Hematopoietic multipotent progenitor cell treated with erythropoietin and hydrocortisone succinate and interleukin-3 and kit ligand, for 8 days (in vitro differentiated cells): ENCODE measurements at regions not wholly inside any gene's neighbourhood (a gene's known extent, or its start where the extent isn't known, plus 50 kb on each side); places are given as distances from the start of the nearest gene placed in this dataset.
"Not testable (repeated sequence)": the region's sequence is repeated elsewhere in the genome, so short reads cannot be mapped to it uniquely, and the experiment has no call there.

Experiments used
- DNase-seq: peaks from one replicate; pipeline ENCODE4 v3.0.0-alpha.2; 2015

DNA sequence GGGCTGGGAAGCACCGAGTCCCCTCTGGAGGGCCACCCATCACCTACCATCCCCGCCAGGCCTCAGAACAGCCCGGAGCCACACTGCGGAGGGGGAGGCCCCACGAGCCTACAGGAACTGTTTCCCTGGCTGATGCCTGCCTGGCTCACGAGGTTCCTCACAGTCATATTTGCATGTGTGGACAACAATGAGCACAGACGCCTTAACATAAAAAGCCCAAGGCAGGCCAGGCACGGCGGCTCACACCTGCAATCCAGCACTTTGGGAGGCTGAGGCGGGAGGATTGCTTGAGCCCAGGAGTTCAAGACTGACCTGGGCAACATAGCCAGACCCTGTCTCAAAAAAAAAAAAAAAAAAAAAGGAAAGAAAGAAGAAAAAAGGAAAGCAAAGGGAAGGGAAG lies 125.9 kb downstream of the FAM53A start:
- no peak for DNase-seq

DNA sequence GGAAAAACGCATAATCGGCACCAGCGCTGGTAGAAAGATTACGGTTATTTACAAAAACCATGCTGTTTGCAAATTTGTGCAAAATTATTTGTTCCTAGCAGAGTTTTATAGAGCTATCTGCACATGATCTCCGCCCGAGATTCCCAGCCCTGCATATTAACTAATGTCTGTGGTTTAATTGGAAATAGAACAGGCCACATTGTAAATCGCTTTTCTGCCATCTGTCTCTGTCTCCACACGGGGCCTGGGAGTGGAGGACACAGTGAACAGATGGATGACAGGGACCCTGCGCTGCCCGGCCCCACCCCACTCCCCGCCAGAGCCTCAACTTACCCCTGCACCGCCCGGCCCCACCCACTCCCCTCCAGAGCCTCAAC lies 126.9 kb downstream of the FAM53A start:
- DNase-seq, result no peak

DNA sequence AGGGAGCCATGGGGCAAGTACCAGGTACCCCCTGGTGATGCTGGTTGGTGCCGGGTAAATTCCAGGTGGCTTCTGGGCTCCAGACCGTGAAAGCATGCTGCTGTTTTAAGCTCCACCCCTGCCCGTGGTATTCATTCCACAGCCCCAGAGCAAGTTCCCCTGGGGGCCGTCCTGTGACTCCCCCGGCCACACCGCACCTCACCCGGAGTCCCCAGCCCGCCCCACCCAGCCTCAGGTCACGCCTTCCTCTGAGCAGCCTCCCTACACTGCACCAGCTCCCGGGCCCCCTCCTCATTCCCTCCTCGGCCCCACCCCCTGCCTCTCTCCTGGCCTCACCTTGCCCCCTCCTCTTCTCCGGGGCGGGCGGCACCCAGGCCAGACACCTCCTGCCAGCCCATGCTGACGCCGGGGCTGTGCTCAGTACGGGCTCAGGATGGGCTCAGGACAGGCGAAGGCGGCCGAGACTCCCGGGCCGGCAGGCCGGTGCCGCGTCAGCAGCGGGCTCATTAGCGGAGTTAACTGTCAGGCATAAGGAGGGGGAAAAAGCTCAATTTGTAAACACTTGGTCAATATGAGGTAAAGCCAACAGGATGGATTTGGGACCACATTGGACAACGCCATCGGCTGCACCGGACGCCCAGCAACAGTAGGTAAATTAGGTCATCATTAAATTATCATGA lies 127.4 kb downstream of the FAM53A start:
- DNase-seq, result no peak

DNA sequence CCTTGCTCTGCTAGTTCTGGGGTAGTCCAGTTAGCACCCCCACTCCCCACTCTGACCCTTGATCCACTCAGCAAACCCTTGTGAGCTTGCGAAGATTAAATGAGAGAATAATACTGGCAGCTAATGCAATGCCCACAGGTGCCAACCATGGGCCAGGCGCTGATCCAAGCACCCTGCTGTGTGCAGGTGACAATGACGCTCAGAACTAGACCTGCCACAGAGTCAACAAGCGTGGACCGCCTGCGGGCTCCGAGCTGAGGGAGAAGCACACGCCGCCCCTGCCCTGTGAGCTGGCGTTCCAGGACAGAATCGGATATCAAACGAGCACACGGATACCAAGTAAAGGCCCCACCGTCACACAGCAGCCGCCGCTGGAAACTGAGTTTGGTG lies 129.2 kb downstream of the FAM53A start:
- no peak for DNase-seq

DNA sequence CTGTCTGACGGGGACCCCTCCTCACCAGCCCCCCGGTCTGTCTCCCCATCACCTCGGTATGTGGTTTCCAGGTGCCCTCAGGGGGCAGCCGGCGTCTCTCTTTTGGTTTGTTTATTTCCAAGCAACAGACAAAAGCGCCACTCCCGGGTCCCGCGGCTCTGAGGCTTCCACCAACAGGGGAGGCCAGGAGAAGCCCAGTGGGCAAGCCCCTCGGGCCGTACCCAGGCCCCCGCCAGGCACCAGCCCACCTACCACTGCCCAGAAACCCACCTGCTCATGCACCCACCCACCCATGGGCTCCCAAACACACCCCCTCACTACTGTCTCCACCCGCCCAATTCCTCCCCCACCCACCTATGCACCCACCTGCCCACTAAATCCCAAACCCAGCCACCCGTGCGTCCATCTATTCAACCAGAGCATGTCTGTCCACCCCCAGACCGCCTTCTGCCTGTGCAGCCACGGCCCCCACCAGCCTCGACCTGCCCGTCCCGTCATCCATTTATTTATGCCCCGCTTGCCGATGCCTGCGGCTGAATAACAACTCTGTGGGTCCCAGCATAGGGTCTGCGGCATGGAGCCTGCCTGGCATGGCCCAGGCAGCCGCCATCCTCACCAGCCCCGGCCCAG lies 129.8 kb downstream of the FAM53A start:
- DNase-seq, result no peak

DNA sequence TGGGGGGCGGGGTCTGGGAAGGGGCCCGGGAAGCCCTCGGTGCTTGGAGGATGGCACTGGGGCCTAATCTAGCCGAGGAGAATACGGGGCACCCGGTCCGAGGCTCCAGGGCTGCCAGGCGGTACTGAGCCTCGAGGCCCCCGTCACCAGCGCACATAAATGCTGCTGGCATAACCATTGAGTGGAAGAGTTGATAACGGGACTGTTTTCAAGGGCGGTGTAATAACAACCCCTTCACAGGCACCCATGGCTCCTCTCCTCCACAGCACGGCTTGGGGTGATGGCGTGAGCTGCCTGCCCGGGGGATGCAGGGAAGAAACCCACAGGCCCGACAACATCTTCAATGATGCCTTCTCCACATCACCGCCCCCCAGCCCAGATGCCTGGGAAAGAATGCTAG lies 130.7 kb downstream of the FAM53A start:
- DNase-seq, result no peak

DNA sequence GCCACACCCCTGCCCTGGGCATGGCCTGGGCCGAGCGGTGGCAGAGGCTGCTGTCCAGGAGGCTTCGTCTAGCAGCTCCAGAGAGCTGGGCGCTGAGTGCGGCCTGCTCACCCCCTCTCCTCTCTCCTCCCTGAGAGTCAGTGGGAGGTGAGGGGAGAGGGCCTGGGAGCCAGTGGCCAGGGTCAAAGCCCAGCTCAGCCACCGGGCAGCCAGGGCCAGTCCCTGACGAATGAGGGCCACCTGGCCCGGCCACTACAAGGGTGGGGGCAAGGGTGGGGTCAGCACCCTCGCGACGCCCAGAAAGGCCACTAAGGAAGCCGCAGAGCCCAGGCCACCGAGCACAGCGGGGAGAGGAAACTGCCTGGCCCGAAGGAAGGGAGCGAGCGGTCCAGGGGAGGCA lies 131.7 kb downstream of the FAM53A start:
- no peak for DNase-seq

DNA sequence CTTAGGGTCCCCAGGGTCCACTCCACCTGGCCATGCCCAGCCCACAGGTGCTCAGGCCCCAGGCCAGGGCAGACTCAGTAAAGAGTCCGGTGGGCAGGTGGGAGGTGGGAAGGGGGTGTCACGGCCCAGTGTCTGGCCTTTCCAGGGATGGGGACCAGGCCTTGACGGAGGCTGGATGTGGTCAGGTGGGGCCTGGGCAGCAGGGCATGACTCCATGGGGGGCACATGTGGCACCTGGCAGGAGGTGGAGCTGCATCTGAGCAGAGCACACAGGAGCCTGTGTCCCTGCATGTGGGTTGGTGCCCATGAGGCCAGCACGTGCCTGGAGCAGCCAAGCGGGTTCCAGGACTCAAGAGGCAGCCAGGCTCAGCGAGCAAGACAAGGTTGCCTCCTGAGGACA lies 132.9 kb downstream of the FAM53A start:
- DNase-seq, result no peak

DNA sequence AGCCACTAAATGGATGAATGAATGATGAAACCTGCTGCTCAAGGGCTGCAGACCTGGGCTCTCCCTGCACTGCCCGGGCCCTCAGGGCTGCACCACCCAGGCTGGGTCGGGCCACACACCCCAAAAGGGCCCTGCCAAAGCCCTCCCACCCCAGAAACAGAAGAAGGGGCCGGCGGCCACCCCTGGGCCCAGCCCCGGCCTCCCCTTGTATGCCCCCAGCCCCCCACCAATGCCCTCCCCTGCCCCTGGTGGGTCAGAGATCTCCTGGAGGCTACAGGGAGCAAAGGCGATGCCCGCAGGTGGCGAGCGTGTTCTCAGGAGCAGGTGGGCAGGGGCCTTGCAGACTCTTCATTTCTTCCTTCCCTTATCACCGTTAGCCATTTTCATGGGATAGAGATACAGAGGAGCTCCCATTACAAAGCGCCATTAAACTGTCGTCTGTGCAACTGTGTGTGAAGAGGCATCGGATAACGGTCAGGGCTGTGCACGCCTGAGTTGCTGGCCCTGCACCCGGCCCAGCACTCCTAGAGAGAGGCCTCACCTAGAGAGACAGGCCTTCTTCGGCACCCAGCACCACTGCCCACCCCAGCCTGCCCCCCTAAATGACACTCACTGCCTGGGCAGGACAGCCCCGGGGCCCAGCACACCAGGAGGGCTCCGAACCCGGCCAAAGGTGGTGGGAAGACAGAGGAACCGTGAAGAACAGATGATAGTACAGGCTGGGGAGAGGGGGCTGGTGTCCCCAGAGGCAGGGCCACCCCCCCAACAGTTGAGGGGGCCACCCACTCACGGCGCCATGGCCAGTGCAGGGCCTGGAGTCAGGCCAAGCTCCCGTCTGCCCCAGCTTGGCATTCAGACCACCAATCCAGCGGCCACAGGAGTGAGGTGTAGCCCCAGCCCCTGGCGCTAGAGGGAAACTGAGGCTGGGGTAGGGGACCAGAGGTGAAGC lies 133.7 kb downstream of the FAM53A start:
- DNase-seq, result no peak

DNA sequence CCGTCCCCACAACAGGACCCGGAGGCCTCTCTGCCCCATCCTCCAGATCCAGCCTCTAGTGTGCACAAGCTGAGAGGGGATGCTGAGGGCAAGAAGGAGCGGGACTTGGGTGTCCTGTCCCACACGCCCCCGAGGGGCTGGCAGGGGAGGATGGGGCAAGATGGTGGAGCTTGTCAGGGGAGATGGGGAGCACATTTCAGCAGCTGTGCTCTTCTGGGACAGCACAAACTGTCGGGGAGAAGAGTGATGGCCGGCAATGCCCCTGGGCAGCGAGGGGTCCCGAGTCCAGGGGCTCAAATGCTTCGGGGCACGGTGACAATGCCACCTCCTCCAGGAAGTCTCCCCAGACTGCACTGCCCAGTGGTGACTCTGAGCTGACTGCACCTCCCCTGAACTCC lies 134.5 kb downstream of the FAM53A start:
- no peak for DNase-seq

DNA sequence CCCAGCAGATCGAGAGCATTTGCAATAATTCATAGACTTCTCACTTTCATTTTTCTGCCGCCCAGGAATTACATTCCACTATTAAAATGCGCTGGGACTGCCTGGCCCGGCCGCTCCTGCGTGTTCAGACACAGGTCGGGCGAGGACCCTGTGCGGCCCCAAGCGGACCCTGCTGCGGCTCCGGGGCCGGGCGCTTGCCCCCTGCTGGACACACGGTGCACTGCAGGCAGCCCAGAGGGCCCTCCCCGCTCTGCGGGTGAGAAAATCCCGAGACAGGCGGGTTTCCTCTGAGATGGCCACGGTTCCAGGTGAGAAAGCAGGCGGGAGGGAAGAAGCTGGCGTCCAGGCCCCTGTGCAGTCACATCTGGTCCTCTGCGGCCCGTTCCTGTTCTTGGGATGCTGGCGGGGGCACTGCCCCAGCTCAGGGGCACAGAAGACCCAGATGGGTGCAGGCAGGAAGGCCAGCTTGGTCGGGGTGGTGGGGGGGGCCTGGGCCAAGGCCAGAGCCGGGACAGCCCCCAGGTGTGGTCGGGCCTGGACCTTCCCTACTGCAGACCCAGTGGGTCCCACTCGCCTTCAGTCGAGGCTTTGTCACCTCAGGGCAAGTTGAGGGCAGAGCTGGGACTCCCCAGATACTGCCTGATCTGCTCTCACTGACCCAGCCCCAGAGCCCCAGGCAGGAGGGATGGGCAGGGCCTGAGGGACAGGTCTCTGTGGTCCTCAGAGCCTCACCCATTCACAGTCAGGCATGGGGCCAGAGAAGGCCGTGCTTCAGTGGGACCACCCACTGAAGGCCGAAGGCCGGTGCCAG lies 135.1 kb downstream of the FAM53A start:
- peak; percentile 22 for DNase-seq

DNA sequence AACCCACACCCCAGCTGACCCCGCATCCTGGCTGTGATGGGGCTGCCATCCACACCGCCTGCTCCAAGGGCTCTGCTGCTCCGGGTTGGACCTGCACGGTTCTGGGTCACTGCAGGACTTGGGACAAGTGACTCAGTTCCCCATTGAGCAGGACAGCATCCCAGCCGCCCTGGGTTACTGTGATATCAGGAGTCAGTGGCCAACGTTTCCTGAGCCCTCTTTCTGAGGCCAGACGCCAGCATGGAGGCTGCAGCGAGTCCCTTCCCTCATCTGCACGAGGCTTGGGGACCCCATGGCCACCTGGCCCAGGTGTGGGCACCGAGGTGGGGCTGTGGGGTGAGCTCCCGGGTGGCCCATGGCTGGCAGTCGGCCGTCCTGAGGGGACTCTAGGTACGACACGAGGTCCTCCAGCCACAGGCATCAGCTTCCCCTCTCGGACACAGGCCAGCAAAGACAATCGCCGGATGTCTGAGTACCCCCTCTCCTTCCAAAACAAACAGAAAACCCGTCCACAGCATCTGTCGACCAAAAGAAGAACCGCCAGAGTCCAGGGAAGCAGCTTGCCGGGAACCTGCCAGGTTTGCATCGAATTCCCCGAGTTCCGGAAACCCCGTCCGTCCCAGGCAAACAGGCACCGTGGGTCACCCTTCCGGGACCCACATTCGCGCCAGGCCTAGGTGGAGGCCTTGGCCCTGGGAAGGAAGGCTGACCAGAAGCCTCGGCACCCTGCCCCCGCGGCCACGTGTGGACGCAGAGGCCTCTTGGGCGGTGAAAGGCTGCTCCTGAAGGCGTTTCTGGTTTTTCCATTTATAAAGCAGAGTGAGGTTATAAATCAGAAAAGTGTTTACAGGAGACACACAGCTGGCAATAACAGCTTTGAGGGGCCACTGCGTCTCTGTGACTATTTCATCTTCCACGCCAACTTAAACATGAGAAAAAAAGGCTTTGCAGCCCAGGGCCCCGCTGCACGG lies 136.0 kb downstream of the FAM53A start:
- DNase-seq, result no peak

DNA sequence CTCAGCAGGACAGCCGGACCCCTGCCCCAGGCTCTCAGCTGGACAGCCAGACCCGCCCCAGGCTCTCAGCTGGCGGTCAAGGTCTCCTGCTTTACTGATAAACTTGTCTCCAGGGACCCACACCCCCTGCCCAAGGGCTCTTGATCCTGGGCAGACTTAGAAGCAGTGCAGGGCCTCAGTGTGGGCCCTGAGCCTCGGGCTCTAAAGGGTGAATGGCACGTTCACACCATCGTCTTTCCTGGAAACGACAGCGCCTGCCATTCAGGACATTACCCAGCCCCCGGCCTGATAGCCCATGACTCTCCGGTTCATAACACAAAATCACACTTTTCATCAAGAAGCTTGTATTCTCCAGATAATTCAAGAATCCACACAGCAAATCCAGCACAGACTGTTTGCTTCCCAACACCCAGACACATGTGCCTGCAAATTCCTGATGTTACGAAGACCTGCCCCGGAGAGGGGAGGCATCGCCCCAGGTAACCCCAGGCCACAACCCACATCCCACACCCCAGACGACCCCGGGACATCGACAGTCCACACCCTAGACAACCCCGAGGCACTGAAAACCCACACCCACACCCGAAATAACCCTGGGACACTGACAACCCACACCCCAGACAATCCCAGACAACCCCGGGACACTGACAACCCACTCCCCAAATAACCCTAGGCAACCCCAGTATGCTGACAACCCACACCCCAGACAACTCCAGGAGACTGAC lies 136.8 kb downstream of the FAM53A start:
- DNase-seq, result no peak

DNA sequence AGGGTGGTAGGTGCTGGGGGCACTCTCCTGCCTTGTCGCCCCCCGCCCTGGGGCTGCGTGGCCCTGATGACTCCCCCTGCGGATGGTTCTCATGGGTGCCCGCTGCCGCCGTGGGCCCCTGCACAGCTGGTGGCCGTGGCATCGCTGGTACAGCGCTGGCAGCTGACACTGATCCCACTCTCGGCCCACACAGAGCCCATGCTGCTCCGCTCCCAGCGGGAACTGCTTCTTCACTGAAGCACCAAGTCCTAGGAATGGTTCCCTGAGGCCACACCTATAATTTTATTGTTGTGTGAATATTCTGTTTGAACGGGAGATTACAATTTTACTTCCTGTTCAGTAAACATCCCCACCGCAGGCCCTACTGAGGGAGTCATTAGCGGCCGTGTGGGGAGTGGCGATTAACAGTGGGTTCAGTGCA lies 138.6 kb upstream of the NKX1-1 start:
- no peak for DNase-seq

DNA sequence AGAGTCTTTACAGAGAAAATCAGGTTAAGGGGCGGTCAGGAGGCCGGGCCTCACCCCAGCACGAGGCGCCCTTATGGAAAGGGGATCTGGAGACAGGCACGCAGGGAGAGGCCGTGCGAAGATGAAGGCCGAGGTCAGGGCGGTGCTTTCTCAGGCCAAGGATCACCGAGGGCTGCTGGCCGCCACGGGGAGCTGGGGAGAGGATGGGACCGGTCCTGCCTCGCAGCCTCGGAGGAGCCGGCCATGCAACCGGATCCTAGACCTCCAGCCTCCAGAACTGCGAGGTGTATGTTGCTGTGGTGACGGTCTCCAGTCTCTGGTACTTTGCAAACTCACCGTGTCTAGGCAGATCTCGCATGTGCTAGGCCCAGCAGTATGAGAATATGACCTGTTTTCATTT lies 138.2 kb upstream of the NKX1-1 start:
- not testable (repeated sequence) for DNase-seq

DNA sequence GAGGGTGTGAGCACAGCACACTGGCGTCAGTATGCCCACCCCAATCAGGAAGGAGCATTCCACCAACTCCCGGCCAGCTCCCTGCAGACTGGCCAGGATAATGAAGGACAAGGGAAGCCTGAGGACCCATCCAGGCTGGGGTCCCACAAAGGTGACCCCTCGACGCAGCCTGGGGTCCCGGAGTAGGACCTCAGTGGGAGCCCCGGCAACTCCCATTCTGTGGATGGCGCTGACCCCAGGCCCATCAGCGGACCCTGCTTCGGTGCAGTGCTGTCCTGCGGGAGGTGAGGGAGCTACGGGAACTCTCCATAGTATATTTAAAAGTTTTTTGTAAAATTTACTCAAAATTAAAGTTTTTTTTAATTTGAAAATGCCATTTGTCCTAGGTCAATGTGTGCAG lies 137.7 kb upstream of the NKX1-1 start:
- no peak for DNase-seq

DNA sequence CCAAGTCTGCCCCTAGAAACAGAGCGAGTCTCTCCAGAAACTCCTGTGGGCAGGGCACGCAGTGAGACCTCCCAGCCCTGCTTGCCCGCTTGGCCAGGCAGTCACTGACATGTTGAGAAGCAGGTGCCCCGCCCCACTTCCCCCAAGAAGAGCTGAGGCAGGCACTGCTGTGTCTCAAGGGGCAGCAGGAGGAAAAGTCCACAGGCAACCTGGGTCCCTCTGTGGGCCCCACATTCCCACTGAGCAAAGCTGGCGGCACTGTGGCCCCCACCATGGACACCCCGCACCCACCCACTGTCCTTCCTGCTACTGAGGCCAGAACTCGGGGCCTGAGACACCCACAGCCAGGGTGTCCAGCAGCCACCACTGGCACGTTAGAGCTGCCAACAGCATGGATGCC lies 137.3 kb upstream of the NKX1-1 start:
- no peak for DNase-seq

DNA sequence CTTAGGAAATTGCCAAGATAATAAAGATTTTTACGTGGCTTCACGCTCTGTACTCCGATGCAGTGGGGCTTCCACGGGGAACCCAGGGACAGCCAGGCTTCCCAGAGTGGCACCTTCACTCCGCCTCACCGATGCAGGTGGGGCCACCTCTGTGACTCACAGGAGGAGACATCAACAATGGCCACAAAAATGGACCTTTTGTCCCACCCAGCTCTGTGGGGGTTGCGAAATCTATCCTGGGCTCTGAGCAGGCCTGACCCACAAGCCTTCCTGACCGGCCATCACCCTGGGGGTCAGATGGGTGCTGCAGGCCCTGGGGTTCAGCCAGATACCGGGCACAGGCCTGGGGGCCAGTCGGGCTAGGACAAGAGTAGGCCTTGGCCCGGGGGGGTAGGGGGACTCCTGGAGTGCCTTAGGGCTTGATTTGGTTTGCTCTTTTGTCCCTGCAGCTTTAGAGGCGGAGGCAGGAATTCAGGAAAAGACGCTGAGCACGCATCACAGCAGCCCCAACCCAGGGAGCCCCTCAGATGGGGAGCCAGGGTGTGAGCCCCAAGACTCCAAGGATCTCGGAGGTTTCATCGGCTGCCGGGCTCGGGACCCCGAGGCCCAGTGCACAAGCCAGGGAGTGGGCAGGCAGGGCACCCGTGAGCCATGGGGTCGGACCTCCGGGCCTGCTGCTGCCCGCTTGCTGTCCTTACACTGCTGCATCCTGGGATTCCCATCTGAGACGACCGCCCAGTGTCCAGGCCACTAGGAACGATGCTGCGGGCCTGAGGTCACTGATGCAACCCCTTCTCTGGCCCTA lies 136.5 kb upstream of the NKX1-1 start:
- DNase-seq, result no peak

DNA sequence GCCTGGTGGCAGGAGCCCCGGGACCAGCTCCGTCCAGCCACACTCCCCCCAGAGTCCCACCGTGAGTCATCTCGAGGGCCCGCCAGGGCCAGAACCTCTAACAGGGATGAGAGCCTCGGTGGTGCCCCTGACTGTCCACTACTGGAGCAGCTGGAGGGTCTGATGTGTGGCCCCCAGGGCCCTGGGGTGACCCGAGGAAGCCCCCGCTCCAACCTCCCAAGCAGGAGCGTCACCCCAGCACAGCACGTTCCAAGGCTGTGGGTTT lies 135.9 kb upstream of the NKX1-1 start:
- no peak for DNase-seq

DNA sequence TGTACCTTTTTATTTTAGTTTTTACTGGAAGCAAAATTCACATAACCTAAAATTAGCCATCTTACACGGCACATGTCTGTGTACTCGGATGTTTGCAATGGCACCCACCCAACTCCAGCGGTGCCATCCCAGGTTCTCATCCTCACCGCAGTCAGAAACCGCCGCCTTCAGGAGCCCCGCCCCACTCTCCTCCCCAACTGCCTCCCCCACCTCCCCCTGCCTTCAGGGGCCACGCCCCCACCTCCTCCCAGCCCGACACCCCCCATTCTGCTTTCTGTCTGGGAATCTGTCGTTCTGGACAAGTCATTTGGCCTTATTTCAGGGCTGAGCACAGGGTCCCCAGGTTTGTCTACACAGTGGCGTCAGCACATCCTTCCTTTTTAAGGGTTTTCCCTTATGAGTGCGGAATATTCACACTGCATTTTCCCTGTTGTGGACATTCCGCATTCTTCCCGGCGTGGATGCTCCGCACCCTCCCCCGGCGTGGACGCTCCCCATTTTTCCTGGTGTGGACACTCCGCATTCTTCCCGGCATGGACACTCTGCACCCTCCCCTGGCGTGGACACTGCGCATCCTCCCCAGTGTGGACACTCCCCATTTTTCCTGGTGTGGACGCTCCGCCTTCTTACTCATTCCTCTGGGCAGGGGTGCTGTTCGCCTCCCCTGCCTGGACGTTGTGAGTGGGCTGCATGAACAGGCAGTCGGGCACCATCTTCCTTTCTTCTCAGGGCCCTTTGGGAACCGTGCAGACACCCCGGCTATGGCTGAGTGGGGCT lies 135.4 kb upstream of the NKX1-1 start:
- DNase-seq, result no peak
